ENCODE measurements at regions not wholly inside any gene's neighbourhood (a gene's known extent, or its start where the extent isn't known, plus 50 kb on each side); places are given as distances from the start of the nearest gene placed in this dataset.

- Histone ChIP-seq H3K36me3 (no peaks in the 10 kb centered on the region), H3K9me3 (no peaks in the 10 kb centered on the region), H3K27me3 (no peaks in the 10 kb centered on the region), H3K27ac (no peak overlapping the region), H3K4me1 (no peaks in the 10 kb centered on the region), H3K4me3 (no peak overlapping the region)
- no peak for DNase-seq
- no peak for TF ChIP-seq POLR2A (IDR thresholded peaks at IDR 0.05)
- TF ChIP-seq, protein P1, sequence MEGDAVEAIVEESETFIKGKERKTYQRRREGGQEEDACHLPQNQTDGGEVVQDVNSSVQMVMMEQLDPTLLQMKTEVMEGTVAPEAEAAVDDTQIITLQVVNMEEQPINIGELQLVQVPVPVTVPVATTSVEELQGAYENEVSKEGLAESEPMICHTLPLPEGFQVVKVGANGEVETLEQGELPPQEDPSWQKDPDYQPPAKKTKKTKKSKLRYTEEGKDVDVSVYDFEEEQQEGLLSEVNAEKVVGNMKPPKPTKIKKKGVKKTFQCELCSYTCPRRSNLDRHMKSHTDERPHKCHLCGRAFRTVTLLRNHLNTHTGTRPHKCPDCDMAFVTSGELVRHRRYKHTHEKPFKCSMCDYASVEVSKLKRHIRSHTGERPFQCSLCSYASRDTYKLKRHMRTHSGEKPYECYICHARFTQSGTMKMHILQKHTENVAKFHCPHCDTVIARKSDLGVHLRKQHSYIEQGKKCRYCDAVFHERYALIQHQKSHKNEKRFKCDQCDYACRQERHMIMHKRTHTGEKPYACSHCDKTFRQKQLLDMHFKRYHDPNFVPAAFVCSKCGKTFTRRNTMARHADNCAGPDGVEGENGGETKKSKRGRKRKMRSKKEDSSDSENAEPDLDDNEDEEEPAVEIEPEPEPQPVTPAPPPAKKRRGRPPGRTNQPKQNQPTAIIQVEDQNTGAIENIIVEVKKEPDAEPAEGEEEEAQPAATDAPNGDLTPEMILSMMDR (IDR thresholded peaks at IDR 0.05), result no peak
- WGBS, 2 donors, result 45 to 48% methylated on average over 3 of the region's 3 CpGs
- intact Hi-C loops (cut with DNase I), result no loop called here
Measured at GRCh38 chr1:199736646-199737045, 290.9 kb upstream of the NR5A2 start.

- H3K27me3 ChIP-seq, result no peaks in the 10 kb centered on the region
- no peaks in the 10 kb centered on the region for H3K36me3 ChIP-seq
- intact Hi-C loops (cut with DNase I), result no loop called here
- no peak overlapping the region for H3K27ac ChIP-seq
- no peaks in the 10 kb centered on the region for H3K4me1 ChIP-seq
- no peak for DNase-seq
- WGBS, 2 donors, result 69 to 92% methylated on average over 7 of the region's 7 CpGs
- H3K9me3 ChIP-seq, result no peaks in the 10 kb centered on the region
- no peak for TF ChIP-seq POLR2A (IDR thresholded peaks at IDR 0.05)
- TF ChIP-seq, protein P1 (IDR thresholded peaks at IDR 0.05), result no peak
- H3K4me3 ChIP-seq, result no peak overlapping the region
Measured at GRCh38 chr1:199741586-199741985, 285.9 kb upstream of the NR5A2 start.

GRCh38 chr1:199742547-199742946 lies 285.0 kb upstream of the NR5A2 start:
- DNase-seq, result no peak
- 33 to 39% methylated on average over 2 of the region's 2 CpGs for WGBS, 2 donors

DNA sequence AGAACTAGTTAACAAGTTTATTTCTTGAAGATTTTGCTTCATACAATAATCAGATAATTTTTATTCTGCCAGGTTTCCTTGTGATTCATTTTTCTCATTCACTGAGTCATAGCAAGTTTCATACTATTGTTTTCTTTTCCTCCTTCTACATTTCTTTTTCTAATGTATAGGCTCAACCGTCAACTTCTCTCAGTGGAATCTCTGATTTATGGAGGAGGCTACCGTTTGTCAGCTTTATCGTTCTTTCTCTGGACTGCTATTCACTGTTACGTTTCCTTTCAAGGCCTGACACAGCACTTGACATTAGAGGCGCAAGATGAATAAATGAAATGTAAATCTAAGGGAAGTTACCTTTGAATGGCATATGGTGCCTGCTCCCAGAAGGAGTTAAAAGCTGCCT lies 284.3 kb upstream of the NR5A2 start:
- H3K4me3 ChIP-seq, result no peak overlapping the region
- no peak overlapping the region for H3K27ac ChIP-seq
- no peak for TF ChIP-seq POLR2A (IDR thresholded peaks at IDR 0.05)
- TF ChIP-seq, protein P1 (IDR thresholded peaks at IDR 0.05), result no peak
- H3K27me3 ChIP-seq, result peaks cover 0 to 8% (median 0%) of the 10 kb centered on the region in 4 donors
- intact Hi-C loops (cut with DNase I), result no loop called here
- H3K9me3 ChIP-seq, result no peaks in the 10 kb centered on the region
- no peaks in the 10 kb centered on the region for H3K36me3 ChIP-seq
- DNase-seq, result no peak
- 20 to 38% methylated on average over 5 of the region's 5 CpGs for WGBS, 2 donors
- no peaks in the 10 kb centered on the region for H3K4me1 ChIP-seq

More at GRCh38 chr1:199742547-199742946, 285.0 kb upstream of the NR5A2 start:
- intact Hi-C loops (cut with DNase I), result no loop called here
- Histone ChIP-seq H3K27me3 (peaks cover 0 to under 1% (median 0%) of the 10 kb centered on the region in 4 donors), H3K27ac (no peak overlapping the region), H3K4me3 (no peak overlapping the region), H3K4me1 (no peaks in the 10 kb centered on the region), H3K36me3 (no peaks in the 10 kb centered on the region), H3K9me3 (no peaks in the 10 kb centered on the region)
- no peak for TF ChIP-seq POLR2A (IDR thresholded peaks at IDR 0.05)
- TF ChIP-seq, protein P1 (IDR thresholded peaks at IDR 0.05), result no peak

DNA sequence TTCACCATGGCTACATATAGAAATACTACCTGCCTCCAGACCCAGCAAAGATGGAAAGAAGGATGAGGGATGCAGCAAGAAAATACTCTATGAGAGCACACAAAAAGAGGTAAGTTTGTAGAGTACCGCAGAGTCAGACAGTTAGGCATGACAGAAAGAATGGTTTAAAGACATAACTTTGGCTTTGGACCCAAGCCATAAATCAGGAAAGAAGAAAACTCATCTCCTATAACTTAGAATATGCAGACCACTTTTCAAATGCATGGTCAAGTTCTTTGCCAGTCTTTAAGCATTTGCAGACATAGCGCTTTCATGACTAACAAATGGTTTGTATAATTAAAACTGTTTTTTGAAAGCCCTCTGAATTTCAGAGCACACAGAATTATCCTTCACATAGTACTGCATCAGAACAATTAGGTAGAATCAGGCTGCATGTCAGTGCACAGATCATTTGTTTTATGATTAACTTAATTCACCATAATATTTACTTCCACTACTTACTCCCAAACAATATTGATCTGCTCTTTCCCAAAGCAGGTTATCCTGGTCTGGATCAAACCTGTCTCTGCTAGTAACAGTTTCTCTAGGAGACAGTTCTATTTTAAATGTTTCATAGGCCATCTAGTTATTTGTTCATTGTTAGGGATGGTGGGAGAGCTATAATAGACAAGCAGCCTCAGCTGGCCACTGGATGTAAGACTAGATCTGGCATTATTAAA lies 280.7 kb upstream of the NR5A2 start:
- peaks cover 0 to 10% (median 0%) of the 10 kb centered on the region in 4 donors for H3K27me3 ChIP-seq
- no peaks in the 10 kb centered on the region for H3K36me3 ChIP-seq
- H3K4me3 ChIP-seq, result no peak overlapping the region
- H3K27ac ChIP-seq, result no peak overlapping the region
- intact Hi-C loops (cut with DNase I), result no loop called here
- H3K9me3 ChIP-seq, result no peaks in the 10 kb centered on the region
- DNase-seq, result no peak
- no peaks in the 10 kb centered on the region for H3K4me1 ChIP-seq
- WGBS, 2 donors, result 60 to 91% methylated on average over 2 of the region's 2 CpGs
- TF ChIP-seq, protein P1 (IDR thresholded peaks at IDR 0.05), result no peak
- no peak for TF ChIP-seq POLR2A (IDR thresholded peaks at IDR 0.05)
